HG02623 (cell line): ENCODE measurements at regions not wholly inside any gene's neighbourhood (a gene's known extent, or its start where the extent isn't known, plus 50 kb on each side); places are given as distances from the start of the nearest gene placed in this dataset.

Experiments
- ATAC-seq: cut with Tn5 transposase; IDR thresholded peaks from one replicate; pipeline ENCODE4 v1.9.1; 2021; ENCODE audit warnings: moderate library complexity; ENCODE audit not compliant: unreplicated experiment

- ATAC-seq = no peak
Observed at GRCh38 chr1:68378296-68379084, 71.3 kb downstream of the RPE65 start.

DNA sequence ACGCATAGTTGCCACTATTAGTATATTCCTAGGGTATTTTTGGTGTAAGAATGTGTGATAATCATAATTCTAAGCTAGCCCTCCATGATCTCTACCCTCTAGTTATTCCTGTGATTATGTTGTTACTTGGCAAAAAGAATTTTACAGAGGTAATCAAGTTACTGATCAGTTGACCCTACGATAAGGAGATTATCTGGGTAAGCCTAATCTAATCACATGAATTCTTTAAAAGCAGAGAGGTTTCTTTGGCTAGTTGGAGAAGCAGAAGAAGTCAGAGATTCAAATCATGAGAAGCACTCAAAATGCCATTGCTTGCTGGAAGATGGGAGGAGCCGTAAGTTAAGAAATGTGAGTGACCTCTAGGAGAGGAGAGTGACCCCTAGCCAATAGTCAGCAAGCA, 72.7 kb downstream of the RPE65 start:
- ATAC-seq = no peak

DNA sequence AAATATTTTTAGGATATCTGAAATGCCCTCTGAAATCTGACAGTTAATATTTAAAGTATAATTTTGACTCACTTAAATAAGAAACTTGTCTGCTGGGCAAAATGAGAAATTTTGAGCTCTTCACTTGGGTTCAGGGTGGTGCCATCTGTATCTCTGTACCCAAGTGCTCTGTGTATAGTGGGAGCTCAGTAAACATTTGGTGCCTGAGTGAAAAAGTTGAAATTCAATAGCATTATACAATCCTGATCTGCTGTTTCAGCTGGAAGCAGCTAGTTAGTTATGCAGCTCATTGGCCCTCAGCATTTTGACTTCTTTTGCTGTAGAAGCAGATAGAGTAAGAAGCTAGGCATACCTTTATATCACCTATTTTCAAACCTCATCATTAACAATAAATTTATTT, 73.3 kb downstream of the RPE65 start:
- no peak for ATAC-seq

DNA sequence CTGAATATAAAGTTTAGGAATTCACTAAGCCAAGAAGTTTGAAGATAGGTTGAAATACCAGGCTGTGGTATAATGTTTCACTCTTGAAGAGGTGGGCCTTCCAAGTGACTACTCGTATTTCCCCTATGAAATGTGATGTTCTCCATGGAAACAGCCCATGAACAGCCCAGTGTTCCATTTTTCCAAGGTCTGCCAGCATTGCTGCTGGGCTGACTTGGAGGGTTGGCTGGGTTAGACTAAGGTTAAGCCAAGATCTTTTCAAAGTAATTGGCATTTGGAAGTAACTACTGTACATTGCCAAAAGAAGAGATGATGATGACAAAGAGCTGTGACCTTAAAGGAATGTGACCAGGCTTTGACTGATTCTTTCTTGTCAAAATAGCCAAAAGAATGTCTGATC, 73.8 kb downstream of the RPE65 start:
- ATAC-seq = no peak

DNA sequence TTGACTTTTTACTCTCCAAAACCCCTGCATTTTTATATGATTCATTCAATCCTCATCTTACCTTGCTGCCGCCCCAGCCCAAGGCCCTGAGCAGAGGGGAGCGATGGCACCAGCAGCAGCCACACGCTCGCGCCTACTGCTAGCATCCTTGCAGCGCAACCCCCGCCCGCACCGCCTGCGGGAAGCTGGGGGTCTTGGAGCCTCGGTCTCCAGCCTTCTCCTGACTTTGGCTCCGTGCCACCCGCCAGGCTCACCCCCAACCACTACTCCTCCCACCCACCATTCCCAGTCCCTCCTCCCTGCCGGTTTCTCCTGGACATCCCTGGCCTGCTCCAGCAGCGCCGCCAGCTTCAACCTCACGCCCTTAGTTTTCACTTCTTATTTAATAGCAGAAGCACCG, 76.6 kb downstream of the RPE65 start:
- no peak for ATAC-seq

GRCh38 chr1:68372487-68372886, 77.3 kb downstream of the RPE65 start:
- ATAC-seq = no peak

- no peak for ATAC-seq
Observed at GRCh38 chr1:68370101-68370915, 79.4 kb downstream of the RPE65 start.

DNA sequence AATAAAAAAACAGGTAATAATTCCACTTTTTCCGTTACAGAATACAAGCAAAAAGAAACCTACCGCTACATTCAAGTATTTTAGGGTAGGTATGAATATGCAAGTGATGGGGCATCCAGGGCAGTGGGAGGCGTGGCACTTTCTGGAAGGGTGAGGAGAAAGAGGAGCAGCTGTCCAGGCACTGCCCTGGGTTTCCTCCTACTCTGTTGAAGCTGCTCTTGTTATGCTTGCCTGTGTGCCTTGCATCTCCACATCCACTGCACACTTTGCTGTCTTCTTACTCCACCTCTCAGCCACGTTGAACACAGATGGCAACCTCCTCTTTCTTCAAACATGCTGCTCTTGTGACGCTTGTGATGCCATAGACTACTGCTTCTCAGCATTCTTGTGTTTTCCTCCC, 83.2 kb downstream of the RPE65 start:
- no peak for ATAC-seq

GRCh38 chr1:68365709-68366382, 83.9 kb downstream of the RPE65 start:
- ATAC-seq = no peak

DNA sequence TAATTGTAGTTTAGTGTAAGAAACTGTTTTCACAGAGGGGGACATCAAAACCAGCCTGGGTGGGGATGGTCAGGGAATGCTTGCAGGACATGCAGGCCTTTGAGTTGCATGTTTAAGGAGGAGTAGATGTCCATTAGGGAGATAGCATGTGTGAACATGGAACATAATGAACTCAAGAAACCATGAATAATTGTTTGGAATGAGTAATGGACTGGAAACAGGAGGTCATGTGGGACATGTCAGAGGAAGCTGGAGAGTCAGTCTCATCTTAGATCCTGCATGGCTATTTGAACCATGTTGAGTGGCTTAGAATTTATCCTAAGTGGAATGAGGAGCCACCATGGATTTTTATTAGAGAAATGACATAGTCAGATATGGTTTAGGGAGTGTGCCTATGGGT, 86.4 kb downstream of the RPE65 start:
- ATAC-seq = no peak

- no peak for ATAC-seq
Observed at GRCh38 chr1:68361346-68361910, 88.3 kb downstream of the RPE65 start.

DNA sequence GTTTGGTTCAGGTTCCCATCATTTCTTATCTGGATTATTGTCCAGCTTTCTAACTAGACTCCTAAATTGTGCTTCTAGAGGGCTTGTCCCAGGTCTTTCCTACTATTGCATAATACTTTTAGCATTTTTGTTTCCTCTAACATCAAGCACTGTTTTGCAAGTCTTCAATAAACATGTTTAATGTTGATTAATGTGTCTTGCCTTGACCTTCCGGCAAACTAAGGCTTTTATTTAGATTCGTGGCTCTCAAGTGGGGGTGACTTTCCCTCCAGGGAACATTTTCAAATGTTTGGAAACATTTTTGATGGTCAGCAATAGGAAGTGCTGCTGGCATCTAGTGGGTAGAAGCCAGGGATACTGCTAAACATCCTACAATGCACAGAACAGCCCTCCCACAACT, 90.7 kb downstream of the RPE65 start:
- no peak for ATAC-seq

- no peak for ATAC-seq
Observed at GRCh38 chr1:68358439-68358838, 91.3 kb downstream of the RPE65 start.

- ATAC-seq = no peak
Observed at GRCh38 chr1:68355614-68356013, 94.1 kb downstream of the RPE65 start.

- ATAC-seq = no peak
Observed at GRCh38 chr1:68352202-68352601, 97.6 kb downstream of the RPE65 start.

DNA sequence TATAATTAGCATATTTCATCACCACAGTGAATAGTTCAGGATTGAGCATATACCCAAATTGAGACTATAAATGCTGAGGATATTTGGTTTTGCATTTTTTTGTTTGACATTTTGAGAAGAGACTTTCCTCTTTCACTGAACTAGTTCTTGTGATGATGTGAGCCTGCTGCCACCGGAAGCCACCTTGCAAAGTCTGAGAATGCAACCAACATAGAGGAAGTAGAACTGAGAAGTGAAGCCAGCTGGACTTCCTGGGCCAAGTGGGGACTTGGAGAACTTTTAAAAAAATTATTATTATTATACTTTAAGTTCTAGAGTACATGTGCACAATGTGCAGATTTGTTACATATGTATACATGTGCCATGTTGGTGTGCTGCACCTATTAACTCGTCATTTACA, 102.3 kb downstream of the RPE65 start:
- peak; percentile 92 for ATAC-seq

DNA sequence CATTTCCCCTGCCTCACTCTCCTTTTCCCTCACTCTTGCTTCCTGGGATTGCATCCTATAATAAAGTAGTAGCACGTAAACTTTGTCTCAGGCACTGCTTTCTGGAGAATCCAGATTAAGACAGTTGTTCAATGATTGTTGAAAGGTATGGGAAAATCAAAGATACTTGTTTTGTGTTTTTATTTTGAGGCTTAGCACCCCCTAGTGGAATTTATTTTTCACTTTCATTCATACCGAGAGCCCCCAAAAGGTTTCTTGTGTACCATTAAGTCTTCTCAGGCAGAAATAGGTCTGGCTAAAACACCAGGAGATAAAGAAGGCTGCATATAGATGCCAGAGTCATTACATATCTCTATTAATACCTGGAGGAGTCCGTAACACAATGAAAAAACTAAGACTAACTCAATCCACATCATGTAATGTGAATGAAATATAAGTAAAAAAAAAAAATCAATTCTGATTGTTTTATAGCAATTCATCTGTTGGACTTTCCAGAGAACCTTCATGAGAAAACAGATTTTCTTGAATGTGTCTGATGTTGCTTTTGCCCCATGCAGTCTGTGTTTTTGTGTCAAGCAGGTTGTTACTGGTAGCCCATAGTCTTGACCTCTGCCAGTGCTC, 103.5 kb downstream of the RPE65 start:
- no peak for ATAC-seq

- ATAC-seq = no peak
Observed at GRCh38 chr1:68344208-68344607, 105.5 kb downstream of the RPE65 start.

- no peak for ATAC-seq
Observed at GRCh38 chr1:68340951-68341350, 108.6 kb upstream of the WLS start.

- ATAC-seq = no peak
Observed at GRCh38 chr1:68339505-68339904, 107.2 kb upstream of the WLS start.

DNA sequence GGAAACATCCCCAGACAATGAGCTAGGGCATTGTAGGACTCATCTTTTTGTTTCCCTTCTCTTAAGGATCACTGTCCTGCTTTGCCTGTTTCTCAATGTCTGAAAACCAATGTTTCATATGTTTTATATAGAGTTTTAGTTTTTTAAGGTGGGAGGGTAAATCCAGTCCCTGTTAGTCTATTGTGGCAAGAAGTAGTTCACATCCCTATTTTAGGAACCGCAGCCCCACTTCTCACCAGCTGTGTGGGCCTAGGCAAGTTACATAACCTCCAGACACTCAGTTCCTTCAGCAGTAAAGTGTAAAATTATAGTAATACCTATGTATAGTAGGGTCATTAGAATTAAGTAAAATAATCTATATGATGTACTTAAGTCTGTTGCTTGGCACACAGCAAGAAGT, 105.8 kb upstream of the WLS start:
- no peak for ATAC-seq
